ENCODE measurements at regions not wholly inside any gene's neighbourhood (a gene's known extent, or its start where the extent isn't known, plus 50 kb on each side); places are given as distances from the start of the nearest gene placed in this dataset.

- TF ChIP-seq, protein P1, sequence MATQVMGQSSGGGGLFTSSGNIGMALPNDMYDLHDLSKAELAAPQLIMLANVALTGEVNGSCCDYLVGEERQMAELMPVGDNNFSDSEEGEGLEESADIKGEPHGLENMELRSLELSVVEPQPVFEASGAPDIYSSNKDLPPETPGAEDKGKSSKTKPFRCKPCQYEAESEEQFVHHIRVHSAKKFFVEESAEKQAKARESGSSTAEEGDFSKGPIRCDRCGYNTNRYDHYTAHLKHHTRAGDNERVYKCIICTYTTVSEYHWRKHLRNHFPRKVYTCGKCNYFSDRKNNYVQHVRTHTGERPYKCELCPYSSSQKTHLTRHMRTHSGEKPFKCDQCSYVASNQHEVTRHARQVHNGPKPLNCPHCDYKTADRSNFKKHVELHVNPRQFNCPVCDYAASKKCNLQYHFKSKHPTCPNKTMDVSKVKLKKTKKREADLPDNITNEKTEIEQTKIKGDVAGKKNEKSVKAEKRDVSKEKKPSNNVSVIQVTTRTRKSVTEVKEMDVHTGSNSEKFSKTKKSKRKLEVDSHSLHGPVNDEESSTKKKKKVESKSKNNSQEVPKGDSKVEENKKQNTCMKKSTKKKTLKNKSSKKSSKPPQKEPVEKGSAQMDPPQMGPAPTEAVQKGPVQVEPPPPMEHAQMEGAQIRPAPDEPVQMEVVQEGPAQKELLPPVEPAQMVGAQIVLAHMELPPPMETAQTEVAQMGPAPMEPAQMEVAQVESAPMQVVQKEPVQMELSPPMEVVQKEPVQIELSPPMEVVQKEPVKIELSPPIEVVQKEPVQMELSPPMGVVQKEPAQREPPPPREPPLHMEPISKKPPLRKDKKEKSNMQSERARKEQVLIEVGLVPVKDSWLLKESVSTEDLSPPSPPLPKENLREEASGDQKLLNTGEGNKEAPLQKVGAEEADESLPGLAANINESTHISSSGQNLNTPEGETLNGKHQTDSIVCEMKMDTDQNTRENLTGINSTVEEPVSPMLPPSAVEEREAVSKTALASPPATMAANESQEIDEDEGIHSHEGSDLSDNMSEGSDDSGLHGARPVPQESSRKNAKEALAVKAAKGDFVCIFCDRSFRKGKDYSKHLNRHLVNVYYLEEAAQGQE (IDR thresholded peaks at IDR 0.05; ENCODE audit: low read depth), result no peak
- TF ChIP-seq TAF1 (IDR thresholded peaks at IDR 0.05; ENCODE audit: low read depth) (no peak), EP300 (IDR thresholded peaks at IDR 0.05; ENCODE audit: borderline replicate concordance) (no peak), RAD21 (IDR thresholded peaks at IDR 0.05; ENCODE audit: low read depth) (no peak), YY1 (IDR thresholded peaks at IDR 0.05; ENCODE audit: low read depth) (no peak), ZBTB7A (IDR thresholded peaks at IDR 0.05; ENCODE audit: low read depth) (no peak), CEBPB (IDR thresholded peaks at IDR 0.05) (no peak), NFIC (IDR thresholded peaks at IDR 0.05) (no peak), EGR1 (IDR thresholded peaks at IDR 0.05) (no peak), TEAD4 (IDR thresholded peaks at IDR 0.05) (no peak)
- TF ChIP-seq, protein P2, sequence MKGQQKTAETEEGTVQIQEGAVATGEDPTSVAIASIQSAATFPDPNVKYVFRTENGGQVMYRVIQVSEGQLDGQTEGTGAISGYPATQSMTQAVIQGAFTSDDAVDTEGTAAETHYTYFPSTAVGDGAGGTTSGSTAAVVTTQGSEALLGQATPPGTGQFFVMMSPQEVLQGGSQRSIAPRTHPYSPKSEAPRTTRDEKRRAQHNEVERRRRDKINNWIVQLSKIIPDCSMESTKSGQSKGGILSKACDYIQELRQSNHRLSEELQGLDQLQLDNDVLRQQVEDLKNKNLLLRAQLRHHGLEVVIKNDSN (IDR thresholded peaks at IDR 0.05), result no peak
- TF ChIP-seq, protein P3, sequence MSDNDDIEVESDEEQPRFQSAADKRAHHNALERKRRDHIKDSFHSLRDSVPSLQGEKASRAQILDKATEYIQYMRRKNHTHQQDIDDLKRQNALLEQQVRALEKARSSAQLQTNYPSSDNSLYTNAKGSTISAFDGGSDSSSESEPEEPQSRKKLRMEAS (IDR thresholded peaks at IDR 0.05), result no peak
Measured at GRCh38 chr3:18687286-18687685, 262.1 kb upstream of the SATB1 start.

All from Ishikawa (cell line).